Body of pancreas (tissue), 4 donors: ENCODE measurements at regions not wholly inside any gene's neighbourhood (a gene's known extent, or its start where the extent isn't known, plus 50 kb on each side); places are given as distances from the start of the nearest gene placed in this dataset.

ENCODE experiments used
- POLR2A ChIP-seq, 3 donors: fragments of 450-650 bp; IDR thresholded peaks; one replicate each; pipeline ENCODE4 v1.6.1; 2016; ENCODE audit warnings: antibody characterized with exemption in 3 of 3, mild to moderate bottlenecking in 2 of 3
- TF ChIP-seq, protein P1 (sequence below), 7 experiments: fragments of 450-650 bp in 4 of 7; fragments of 200-600 bp in 3 of 7; sonication (generic) in 3 of 7; IDR thresholded peaks; one replicate each; pipeline ENCODE4 v1.5.1; 2016 to 2019; ENCODE audit warnings: antibody characterized with exemption in 7 of 7

DNA sequence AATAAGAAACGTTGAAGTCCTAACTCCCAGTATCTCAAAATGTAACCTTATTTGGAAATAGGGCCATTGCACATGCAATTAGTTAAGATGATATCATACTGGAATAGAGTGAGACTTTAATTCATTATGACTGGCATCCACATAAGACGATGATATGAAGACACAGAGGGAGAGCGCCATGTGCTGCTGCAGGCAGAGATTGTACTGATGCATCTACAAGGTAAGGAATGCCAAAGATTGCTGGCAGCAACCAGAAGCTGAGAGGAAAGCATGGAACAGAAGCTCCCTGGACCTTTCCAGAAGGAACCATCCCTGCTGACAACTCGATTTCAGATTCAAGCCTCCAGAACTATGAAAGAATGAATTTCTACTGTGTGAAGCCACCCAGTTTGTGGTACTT lies 697.0 kb upstream of the INTU start:
- TF ChIP-seq, protein P1, sequence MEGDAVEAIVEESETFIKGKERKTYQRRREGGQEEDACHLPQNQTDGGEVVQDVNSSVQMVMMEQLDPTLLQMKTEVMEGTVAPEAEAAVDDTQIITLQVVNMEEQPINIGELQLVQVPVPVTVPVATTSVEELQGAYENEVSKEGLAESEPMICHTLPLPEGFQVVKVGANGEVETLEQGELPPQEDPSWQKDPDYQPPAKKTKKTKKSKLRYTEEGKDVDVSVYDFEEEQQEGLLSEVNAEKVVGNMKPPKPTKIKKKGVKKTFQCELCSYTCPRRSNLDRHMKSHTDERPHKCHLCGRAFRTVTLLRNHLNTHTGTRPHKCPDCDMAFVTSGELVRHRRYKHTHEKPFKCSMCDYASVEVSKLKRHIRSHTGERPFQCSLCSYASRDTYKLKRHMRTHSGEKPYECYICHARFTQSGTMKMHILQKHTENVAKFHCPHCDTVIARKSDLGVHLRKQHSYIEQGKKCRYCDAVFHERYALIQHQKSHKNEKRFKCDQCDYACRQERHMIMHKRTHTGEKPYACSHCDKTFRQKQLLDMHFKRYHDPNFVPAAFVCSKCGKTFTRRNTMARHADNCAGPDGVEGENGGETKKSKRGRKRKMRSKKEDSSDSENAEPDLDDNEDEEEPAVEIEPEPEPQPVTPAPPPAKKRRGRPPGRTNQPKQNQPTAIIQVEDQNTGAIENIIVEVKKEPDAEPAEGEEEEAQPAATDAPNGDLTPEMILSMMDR (IDR thresholded peaks at IDR 0.05) = no peak
- TF ChIP-seq POLR2A (IDR thresholded peaks at IDR 0.05) = no peak
